Testis (tissue), 2 donors: ENCODE measurements at regions not wholly inside any gene's neighbourhood (a gene's known extent, or its start where the extent isn't known, plus 50 kb on each side); places are given as distances from the start of the nearest gene placed in this dataset.

Experiments used
- CTCF ChIP-seq, 3 experiments: fragments of 450-650 bp in 2 of 3; fragments of 200-600 bp in 1 of 3; sonication (generic) in 1 of 3; IDR thresholded peaks; one replicate each; pipeline ENCODE4 v1.5.1; 2016 to 2019; ENCODE audit warnings: antibody characterized with exemption in 3 of 3, mild to moderate bottlenecking in 2 of 3, moderate library complexity in 1 of 3
- POLR2A ChIP-seq: fragments of 450-650 bp; IDR thresholded peaks from one replicate; pipeline ENCODE4 v1.6.1; 2017; ENCODE audit warnings: antibody characterized with exemption, mild to moderate bottlenecking, moderate library complexity

DNA sequence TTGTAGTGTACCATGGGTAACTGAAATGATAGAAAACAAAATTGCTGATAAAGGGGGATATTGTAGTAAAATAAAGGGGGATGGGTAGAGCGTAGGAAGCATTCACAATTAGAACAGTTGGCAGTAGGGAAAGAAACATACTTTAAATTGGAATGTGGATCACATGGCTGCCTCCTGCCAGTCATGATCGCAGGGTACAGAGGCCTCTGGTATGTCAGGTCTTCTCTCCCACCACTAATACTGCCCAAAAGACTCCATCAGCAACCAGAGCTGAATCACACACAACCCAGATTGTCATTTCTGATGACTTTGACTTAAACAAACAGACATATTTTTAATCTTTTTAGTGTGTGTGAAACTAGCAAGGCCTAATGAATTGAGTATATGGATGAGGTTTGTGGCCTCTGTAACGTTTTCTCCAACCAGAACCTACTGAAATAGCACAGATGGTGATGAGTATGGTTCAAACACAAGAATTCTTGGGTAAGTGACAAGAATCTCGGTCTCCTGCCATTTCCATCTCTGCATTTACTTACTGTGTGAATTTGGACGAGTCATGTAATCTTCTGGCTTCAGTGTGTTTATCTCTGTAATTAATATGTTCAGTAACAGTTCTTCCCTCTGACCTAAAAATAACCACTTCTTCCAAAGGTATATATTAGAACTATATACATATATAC is 112.6 kb downstream of the USP22 start:
- TF ChIP-seq CTCF (IDR thresholded peaks at IDR 0.05) (no peak), POLR2A (no peak)
